ENCODE measurements at regions not wholly inside any gene's neighbourhood (a gene's known extent, or its start where the extent isn't known, plus 50 kb on each side); places are given as distances from the start of the nearest gene placed in this dataset.

GRCh38 chr22:48356731-48357130 is 1470.9 kb downstream of the BRD1 start:
- FAIRE-seq = no peak

- FAIRE-seq = no peak
Observed at GRCh38 chr22:48354096-48354495, 1473.6 kb downstream of the BRD1 start.

DNA sequence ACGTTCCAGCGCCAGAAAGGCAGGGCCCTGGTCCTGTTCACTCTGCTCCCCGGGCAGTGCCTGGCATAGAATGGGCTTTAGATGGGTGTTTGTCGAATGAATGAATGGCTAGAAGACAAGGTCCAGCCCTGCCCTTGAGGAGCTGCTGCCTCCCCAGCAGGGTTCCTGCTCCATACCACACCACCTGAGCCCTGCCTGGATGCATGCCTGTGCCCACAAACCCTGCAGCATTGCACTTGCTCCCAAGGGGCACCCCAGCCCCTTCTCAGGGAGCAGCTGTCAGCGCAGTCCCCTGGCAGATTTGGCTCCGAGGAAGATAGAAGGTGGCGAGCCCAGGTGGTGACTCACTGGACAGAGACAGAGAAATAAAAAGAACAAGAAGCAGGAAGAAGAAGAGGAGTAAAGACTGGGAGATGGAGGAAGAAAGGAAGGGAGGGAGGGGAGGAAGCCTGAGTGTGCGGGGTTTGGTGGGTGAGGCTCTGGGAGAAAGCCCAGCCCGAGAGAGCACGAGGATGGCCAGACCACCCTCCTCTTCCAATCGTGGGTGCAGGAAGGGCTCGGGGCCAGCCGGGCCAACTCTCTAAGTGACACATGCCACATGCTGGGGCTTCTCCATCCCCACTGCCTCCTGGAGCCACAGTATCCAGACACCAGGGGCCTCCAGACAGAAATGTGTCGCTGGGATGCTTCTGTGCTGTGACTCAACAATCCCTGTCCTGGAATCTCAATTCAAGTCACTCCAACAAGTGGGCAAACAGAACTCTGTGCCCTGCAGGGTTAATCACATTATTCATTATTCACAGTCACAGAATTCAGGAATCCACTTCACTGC is 1474.3 kb downstream of the BRD1 start:
- no peak for FAIRE-seq

DNA sequence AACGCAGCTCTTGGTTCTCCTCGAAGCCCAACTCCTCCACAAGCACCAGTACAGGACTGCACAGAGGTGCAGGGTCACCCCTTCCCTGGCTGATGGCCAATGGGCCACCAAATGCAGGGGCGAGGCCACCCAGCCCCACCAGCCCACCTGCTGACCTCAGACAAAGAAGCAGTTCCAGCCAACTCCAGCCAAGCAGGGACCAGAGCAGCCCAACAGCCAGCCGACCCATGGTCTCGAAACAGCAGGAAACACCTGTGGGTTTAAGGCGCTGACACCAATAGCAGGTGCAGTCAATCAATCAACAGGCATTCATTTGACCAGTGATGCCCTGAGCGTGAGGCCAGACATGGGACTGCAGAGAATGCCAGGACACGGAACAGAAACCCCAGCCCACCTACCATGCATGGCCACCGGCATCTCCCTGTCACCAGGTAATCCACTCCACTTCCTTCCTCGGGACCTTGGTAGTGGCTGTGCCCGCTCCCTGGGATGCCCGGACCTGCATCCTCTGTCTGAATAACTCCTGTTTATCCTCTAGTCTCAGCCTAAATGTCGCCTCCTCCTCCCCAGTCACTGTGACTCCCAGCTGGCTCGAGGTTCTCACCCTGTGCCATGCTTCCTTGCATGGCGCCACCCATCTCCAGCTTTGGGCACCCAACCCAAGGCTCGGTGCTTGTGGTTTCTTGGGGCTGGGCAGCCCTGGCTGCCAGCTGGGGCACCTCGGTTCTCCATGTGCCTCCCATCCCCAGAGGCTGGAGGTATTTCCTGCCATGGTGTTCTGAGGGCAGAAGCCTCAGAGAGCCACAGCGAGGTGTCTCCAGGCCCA is 1475.4 kb downstream of the BRD1 start:
- FAIRE-seq = no peak

GRCh38 chr22:48351376-48352085 is 1476.1 kb downstream of the BRD1 start:
- FAIRE-seq = no peak

DNA sequence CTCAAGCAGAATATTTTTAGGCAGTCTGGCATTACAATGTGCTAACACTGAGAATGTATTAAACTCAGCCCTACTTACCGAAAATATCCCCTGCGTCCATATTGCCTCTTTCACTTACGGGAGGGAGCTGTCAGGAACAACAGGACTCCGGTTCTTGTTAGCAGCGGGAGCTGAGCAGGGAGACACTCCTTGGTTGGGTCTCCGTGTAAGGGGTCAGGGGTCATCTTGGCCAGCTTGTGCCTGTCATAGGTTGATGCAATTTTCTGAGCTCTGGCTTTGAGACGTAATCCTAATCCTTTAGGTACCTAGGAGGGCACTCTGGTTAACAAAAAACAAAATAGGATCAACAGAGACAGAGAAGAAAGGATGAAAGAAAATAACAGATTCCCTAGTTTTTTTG is 1477.2 kb downstream of the BRD1 start:
- FAIRE-seq = no peak

DNA sequence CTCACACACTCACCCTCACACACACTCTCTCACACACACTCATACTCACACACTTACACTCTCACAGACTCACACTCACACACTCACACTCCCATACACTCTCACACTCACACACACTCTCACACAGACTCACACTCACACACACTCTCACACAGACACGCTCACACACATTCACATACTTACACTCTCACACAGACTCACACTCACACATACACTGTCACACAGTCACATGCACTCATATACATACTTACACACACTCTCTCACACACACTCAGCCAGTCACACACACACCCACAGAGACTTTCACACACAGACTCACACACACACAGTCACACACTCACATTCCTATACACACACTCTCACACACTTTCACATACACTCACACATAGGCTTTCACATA is 1478.8 kb downstream of the BRD1 start:
- FAIRE-seq = no peak

GRCh38 chr22:48347311-48347710 is 1480.4 kb downstream of the BRD1 start:
- FAIRE-seq = no peak

GRCh38 chr22:48346911-48347310 is 1480.8 kb downstream of the BRD1 start:
- FAIRE-seq = no peak

GRCh38 chr22:48346311-48346710 is 1481.4 kb downstream of the BRD1 start:
- no peak for FAIRE-seq

- FAIRE-seq = no peak
Observed at GRCh38 chr22:48345631-48346030, 1482.0 kb downstream of the BRD1 start.

- FAIRE-seq = no peak
Observed at GRCh38 chr22:48343461-48343860, 1484.2 kb downstream of the BRD1 start.

DNA sequence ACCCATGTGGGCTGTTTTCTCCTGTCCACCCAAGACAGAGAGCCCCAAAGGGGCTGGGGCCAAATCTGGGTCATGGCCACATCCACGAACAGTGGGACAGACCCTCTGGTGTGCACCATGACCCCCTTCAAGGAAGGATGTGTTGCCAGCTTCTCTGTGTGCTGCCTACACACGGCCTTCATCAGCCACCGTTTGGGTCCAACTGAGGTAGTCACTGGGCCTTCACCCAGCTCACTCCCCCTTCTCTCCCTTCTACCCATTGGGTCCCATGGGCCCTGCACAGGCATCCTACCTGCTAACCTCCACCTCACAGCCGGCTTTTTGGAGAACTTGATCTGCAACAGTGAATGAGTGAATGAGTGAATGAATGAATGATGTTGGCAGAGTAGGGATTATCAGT is 1484.9 kb downstream of the BRD1 start:
- FAIRE-seq = no peak

GRCh38 chr22:48342016-48342415 is 1485.7 kb downstream of the BRD1 start:
- no peak for FAIRE-seq

GRCh38 chr22:48340727-48341709 is 1486.7 kb downstream of the BRD1 start:
- FAIRE-seq = no peak

- FAIRE-seq = no peak
Observed at GRCh38 chr22:48340191-48340590, 1487.5 kb downstream of the BRD1 start.

- no peak for FAIRE-seq
Observed at GRCh38 chr22:48338793-48339705, 1488.6 kb downstream of the BRD1 start.

- no peak for FAIRE-seq
Observed at GRCh38 chr22:48337957-48338792, 1489.5 kb downstream of the BRD1 start.

GRCh38 chr22:48336339-48337060 is 1491.2 kb downstream of the BRD1 start:
- no peak for FAIRE-seq
